Testis (tissue), 2 donors: ENCODE measurements at regions not wholly inside any gene's neighbourhood (a gene's known extent, or its start where the extent isn't known, plus 50 kb on each side); places are given as distances from the start of the nearest gene placed in this dataset.

ENCODE experiments used
- CTCF ChIP-seq, 3 experiments: fragments of 450-650 bp in 2 of 3; fragments of 200-600 bp in 1 of 3; sonication (generic) in 1 of 3; IDR thresholded peaks; one replicate each; pipeline ENCODE4 v1.5.1; 2016 to 2019; ENCODE audit warnings: antibody characterized with exemption in 3 of 3, mild to moderate bottlenecking in 2 of 3, moderate library complexity in 1 of 3
- POLR2A ChIP-seq: fragments of 450-650 bp; IDR thresholded peaks from one replicate; pipeline ENCODE4 v1.6.1; 2017; ENCODE audit warnings: antibody characterized with exemption, mild to moderate bottlenecking, moderate library complexity

GRCh38 chr17:13740686-13741085 is 139.0 kb upstream of the HS3ST3A1 start:
- TF ChIP-seq POLR2A (no peak), CTCF (IDR thresholded peaks at IDR 0.05) (no peak)
